ENCODE measurements at regions not wholly inside any gene's neighbourhood (a gene's known extent, or its start where the extent isn't known, plus 50 kb on each side); places are given as distances from the start of the nearest gene placed in this dataset.

DNA sequence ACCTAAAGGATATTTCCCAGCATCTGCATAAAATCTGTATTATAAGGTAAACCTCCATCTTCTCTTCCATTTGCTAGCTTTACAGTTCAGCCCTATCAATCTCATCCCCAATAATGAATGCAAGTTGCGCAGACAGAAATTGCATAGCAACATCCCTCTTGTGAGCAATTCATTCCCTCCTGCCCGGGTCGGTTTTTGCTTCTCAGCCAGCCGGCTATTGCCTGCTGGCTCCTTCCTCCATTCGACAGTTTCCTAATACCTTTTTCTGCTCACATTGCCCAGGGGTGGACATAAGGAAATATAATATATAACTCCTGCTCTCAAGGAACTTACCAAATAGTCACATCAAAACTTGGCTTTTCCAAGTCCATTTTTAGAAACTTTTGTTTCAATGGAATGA, 125.2 kb downstream of the FGF9 start:
- CTCF ChIA-PET: no interaction called here
- no peak overlapping the region for H3K14ac ChIP-seq (replicated peaks; ENCODE audit: low read depth, low read length)

More for the DNA sequence above, 125.2 kb downstream of the FGF9 start:
- H4K8ac ChIP-seq (ENCODE audit: low read depth in 2 of 2, low read length in 2 of 2): no peak overlapping the region
- no peak for TF ChIP-seq ELK1 (IDR thresholded peaks at IDR 0.05; ENCODE audit: borderline replicate concordance, low read depth, low read length)
- TF ChIP-seq POLR2A (IDR thresholded peaks at IDR 0.05; ENCODE audit: low read depth, low read length): no peak
- no peak for TF ChIP-seq RCOR1 (IDR thresholded peaks at IDR 0.05; ENCODE audit: insufficient replicate concordance, low read length)
- no peak for TF ChIP-seq RAD21 (IDR thresholded peaks at IDR 0.05; ENCODE audit: low read length)
- no peaks in the 10 kb centered on the region for H4K20me1 ChIP-seq (ENCODE audit: insufficient read depth, low read length)
- H3K36me3 ChIP-seq (ENCODE audit: control insufficient read depth, insufficient read depth, low read length): no peaks in the 10 kb centered on the region
- dilution Hi-C loops (cut with HindIII; ENCODE audit: low sequenced_read_pairs, unreplicated experiment): no loop called here
- no peak overlapping the region for H2AK5ac ChIP-seq (ENCODE audit: low read depth, low read length)
- POLR2A ChIA-PET (ENCODE audit: unreplicated experiment): no interaction called here
- H2AFZ ChIP-seq (replicated peaks; ENCODE audit: low read length, poor library complexity): no peak overlapping the region
- H3K23ac ChIP-seq (ENCODE audit: low read depth, low read length): no peak overlapping the region
- H3K4me2 ChIP-seq (ENCODE audit: low read depth, low read length): no peak overlapping the region
- no peak overlapping the region for H3K18ac ChIP-seq (ENCODE audit: low read depth, low read length)
- no peaks in the 10 kb centered on the region for H3K4me1 ChIP-seq (ENCODE audit: control insufficient read depth, insufficient read depth, low read length)
- WGBS, 2 experiments (ENCODE audit: extremely low coverage in 2 of 2, insufficient read length in 1 of 2): no CpG with 5 or more reads among the region's 5 CpGs
- H3K56ac ChIP-seq (ENCODE audit: extremely low read depth, insufficient read depth, low read length): no peak overlapping the region
- intact Hi-C loops (cut with micrococcal nuclease): no loop called here
- H3K27me3 ChIP-seq (ENCODE audit: control insufficient read depth, insufficient read depth, low read length): no peaks in the 10 kb centered on the region
- no peak overlapping the region for H3K9ac ChIP-seq (ENCODE audit: low read depth, low read length)
- H4K5ac ChIP-seq (ENCODE audit: low read depth, low read length): no peak overlapping the region
- no peak overlapping the region for H3K4me3 ChIP-seq (ENCODE audit: insufficient read depth, low read depth, low read length)
- no peak overlapping the region for H4K91ac ChIP-seq (ENCODE audit: insufficient read depth, low read depth, low read length)
- no peak overlapping the region for H3K4ac ChIP-seq (ENCODE audit: low read depth, low read length)
- H2AK9ac ChIP-seq (replicated peaks; ENCODE audit: low read depth, low read length, poor library complexity): no peak overlapping the region
- no peak overlapping the region for H3K27ac ChIP-seq (ENCODE audit: insufficient read depth, low read length)
- in situ Hi-C loops (cut with MboI; ENCODE audit: low sequenced_read_pairs): no loop called here
- no peak for ATAC-seq (ENCODE audit: low read depth)
- BruUV-seq (replicated peaks): no TSS peak
- DNase-seq: no peak
- no peak overlapping the region for H2BK15ac ChIP-seq (ENCODE audit: low read depth, low read length)
- no peaks in the 10 kb centered on the region for H3K79me1 ChIP-seq (ENCODE audit: low read depth in 1 of 2, low read length in 2 of 2)
- H3K9me1 ChIP-seq (ENCODE audit: insufficient read depth, low read length): no peaks in the 10 kb centered on the region; the same call in 1 of the 2 replicates
- no peak overlapping the region for H2BK120ac ChIP-seq (ENCODE audit: low read depth, low read length)
- H2BK5ac ChIP-seq (ENCODE audit: low read depth, low read length, poor library complexity, severe bottlenecking): no peak overlapping the region
- H3K9me3 ChIP-seq (ENCODE audit: control insufficient read depth, insufficient read depth, low read length): no peaks in the 10 kb centered on the region
- no peak overlapping the region for H2BK20ac ChIP-seq (ENCODE audit: low read depth, low read length)
